ENCODE measurements at regions not wholly inside any gene's neighbourhood (a gene's known extent, or its start where the extent isn't known, plus 50 kb on each side); places are given as distances from the start of the nearest gene placed in this dataset.

- H3K27ac Mint-ChIP-seq: no peak overlapping the region
- no peak for ATAC-seq (ENCODE audit: low read depth)
- POLR2A ChIA-PET: no interaction called here
- TF ChIP-seq, protein P1, sequence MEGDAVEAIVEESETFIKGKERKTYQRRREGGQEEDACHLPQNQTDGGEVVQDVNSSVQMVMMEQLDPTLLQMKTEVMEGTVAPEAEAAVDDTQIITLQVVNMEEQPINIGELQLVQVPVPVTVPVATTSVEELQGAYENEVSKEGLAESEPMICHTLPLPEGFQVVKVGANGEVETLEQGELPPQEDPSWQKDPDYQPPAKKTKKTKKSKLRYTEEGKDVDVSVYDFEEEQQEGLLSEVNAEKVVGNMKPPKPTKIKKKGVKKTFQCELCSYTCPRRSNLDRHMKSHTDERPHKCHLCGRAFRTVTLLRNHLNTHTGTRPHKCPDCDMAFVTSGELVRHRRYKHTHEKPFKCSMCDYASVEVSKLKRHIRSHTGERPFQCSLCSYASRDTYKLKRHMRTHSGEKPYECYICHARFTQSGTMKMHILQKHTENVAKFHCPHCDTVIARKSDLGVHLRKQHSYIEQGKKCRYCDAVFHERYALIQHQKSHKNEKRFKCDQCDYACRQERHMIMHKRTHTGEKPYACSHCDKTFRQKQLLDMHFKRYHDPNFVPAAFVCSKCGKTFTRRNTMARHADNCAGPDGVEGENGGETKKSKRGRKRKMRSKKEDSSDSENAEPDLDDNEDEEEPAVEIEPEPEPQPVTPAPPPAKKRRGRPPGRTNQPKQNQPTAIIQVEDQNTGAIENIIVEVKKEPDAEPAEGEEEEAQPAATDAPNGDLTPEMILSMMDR (IDR thresholded peaks at IDR 0.05): no peak
- no peak for DNase-seq
- CTCF ChIA-PET: no interaction called here
- H3K27me3 Mint-ChIP-seq: no peaks in the 10 kb centered on the region
- H3K4me1 Mint-ChIP-seq: no peaks in the 10 kb centered on the region
- no peaks in the 10 kb centered on the region for H3K9me3 Mint-ChIP-seq
- no peak overlapping the region for H3K4me3 Mint-ChIP-seq
- intact Hi-C loops (cut with micrococcal nuclease): no loop called here
- H3K36me3 Mint-ChIP-seq (ENCODE audit: low read depth): no peaks in the 10 kb centered on the region
These were observed 244.9 kb downstream of the SEMA3D start for GRCh38 chr7:84941936-84942335.

DNA sequence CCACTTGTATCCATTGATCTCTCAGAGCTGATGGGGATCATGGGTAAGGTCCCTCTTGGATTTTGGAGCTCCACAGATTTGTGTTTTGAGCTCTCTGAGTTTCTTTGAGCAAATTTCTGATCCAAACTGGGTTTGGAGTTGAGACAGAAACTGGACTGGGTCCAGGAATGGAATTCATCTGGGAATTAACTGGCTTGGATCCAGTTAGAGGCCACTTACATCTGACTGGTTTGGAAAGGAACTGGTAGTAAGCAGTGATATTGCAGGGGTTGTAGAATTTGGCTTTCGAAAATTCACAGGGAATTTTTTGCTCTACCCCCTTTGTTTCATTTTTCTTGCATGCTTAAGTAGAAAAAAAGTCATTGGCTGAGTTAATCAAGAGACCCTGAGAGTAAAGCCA is 245.6 kb downstream of the SEMA3D start:
- ATAC-seq (ENCODE audit: low read depth): no peak
- intact Hi-C loops (cut with micrococcal nuclease): no loop called here

DNA sequence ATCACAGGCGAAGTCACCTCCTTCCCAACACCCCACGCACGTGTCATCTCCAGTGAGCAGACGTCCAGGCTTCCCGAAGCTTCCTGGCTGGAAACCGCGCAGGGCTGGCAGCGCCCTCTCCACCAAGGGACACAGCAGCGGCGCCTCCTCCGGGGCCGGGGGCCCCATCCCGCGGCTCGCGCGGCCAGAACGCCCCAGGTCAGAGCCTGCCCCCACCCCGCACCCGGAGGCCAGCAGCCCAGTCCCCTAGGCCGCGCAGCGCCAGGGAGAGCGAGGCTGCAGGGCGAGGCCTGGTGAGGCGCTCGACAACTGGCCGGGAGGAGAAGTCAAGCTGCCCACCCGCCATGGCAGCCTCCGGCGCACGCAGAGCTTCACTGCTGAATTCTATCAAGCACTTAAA is 247.0 kb downstream of the SEMA3D start:
- Mint-ChIP-seq H3K9me3 (no peaks in the 10 kb centered on the region), H3K27me3 (no peaks in the 10 kb centered on the region), H3K27ac (no peak overlapping the region), H3K4me3 (no peak overlapping the region), H3K4me1 (no peaks in the 10 kb centered on the region), H3K36me3 (ENCODE audit: low read depth) (no peaks in the 10 kb centered on the region)
- CTCF ChIA-PET: no interaction called here
- ATAC-seq (ENCODE audit: low read depth): no peak
- POLR2A ChIA-PET: no interaction called here
- TF ChIP-seq, protein P1 (IDR thresholded peaks at IDR 0.05): no peak
- no peak for DNase-seq
- intact Hi-C loops (cut with micrococcal nuclease): no loop called here

More for the DNA sequence above, 245.6 kb downstream of the SEMA3D start:
- TF ChIP-seq, protein P1 (IDR thresholded peaks at IDR 0.05): no peak
- H3K4me3 Mint-ChIP-seq: no peak overlapping the region
- ChIA-PET POLR2A (no interaction called here), CTCF (no interaction called here)
- H3K4me1 Mint-ChIP-seq: no peaks in the 10 kb centered on the region
- no peak overlapping the region for H3K27ac Mint-ChIP-seq
- no peaks in the 10 kb centered on the region for H3K9me3 Mint-ChIP-seq
- no peaks in the 10 kb centered on the region for H3K36me3 Mint-ChIP-seq (ENCODE audit: low read depth)
- DNase-seq: no peak
- no peaks in the 10 kb centered on the region for H3K27me3 Mint-ChIP-seq

- Mint-ChIP-seq H3K9me3 (no peaks in the 10 kb centered on the region), H3K4me3 (no peak overlapping the region), H3K27me3 (no peaks in the 10 kb centered on the region), H3K4me1 (no peaks in the 10 kb centered on the region), H3K36me3 (ENCODE audit: low read depth) (no peaks in the 10 kb centered on the region), H3K27ac (no peak overlapping the region)
- POLR2A ChIA-PET: no interaction called here
- CTCF ChIA-PET: no interaction called here
- TF ChIP-seq, protein P1 (IDR thresholded peaks at IDR 0.05): no peak
- no peak for ATAC-seq (ENCODE audit: low read depth)
- no peak for DNase-seq
- intact Hi-C loops (cut with micrococcal nuclease): no loop called here
These were observed 247.4 kb downstream of the SEMA3D start for GRCh38 chr7:84939442-84939841.

DNA sequence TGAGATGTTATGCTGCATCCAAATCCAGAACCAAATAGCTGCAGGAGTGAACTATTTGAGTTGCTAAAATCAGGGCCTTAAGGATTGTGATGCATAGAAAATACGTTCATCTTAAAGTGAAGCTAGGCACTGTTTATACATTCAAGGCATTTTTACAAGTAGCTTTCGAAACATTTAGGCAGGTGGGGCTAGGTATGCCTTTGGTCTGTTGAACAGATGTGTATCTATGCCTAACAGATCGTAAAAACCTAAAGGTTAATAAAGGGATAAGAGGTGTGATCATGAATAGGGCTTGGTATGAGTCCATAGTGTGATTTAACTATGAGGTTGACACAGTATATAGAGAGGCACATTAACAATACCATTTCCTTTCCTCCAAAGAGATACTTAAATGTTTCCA is 262.5 kb downstream of the SEMA3D start:
- ChIA-PET CTCF (no interaction called here), POLR2A (no interaction called here)
- Mint-ChIP-seq H3K27ac (no peak overlapping the region), H3K4me3 (no peak overlapping the region), H3K4me1 (no peaks in the 10 kb centered on the region), H3K9me3 (peaks cover 7% of the 10 kb centered on the region), H3K36me3 (ENCODE audit: low read depth) (no peaks in the 10 kb centered on the region), H3K27me3 (no peaks in the 10 kb centered on the region)
- ATAC-seq (ENCODE audit: low read depth): no peak
- TF ChIP-seq, protein P1 (IDR thresholded peaks at IDR 0.05): no peak
- DNase-seq: no peak
- intact Hi-C loops (cut with micrococcal nuclease): no loop called here
